ENCODE measurements at regions not wholly inside any gene's neighbourhood (a gene's known extent, or its start where the extent isn't known, plus 50 kb on each side); places are given as distances from the start of the nearest gene placed in this dataset.

GRCh38 chr10:35808344-35808743 lies 166.2 kb upstream of the FZD8 start:
- Histone ChIP-seq H3K27ac (ENCODE audit: low read depth in 2 of 2, low read length in 1 of 2) (no peak overlapping the region), H3K9me3 (ENCODE audit: control insufficient read depth in 2 of 2, insufficient read depth in 1 of 2, low read depth in 1 of 2, low read length in 1 of 2) (peaks cover 0 to 4% of the 10 kb centered on the region in 2 donors), H3K36me3 (ENCODE audit: control insufficient read depth in 2 of 2, insufficient read depth in 2 of 2, low read length in 1 of 2) (no peaks in the 10 kb centered on the region), H3K4me3 (ENCODE audit: low read depth in 1 of 2, low read length in 2 of 2) (no peak overlapping the region), H3K27me3 (ENCODE audit: control insufficient read depth in 1 of 2, insufficient read depth in 2 of 2, low read length in 2 of 2) (no peaks in the 10 kb centered on the region), H3K4me1 (ENCODE audit: control insufficient read depth in 2 of 2, insufficient read depth in 2 of 2, low read length in 1 of 2) (no peaks in the 10 kb centered on the region)
- WGBS, 2 donors, result 95 to 96% methylated on average over 1 of the region's 1 CpG

DNA sequence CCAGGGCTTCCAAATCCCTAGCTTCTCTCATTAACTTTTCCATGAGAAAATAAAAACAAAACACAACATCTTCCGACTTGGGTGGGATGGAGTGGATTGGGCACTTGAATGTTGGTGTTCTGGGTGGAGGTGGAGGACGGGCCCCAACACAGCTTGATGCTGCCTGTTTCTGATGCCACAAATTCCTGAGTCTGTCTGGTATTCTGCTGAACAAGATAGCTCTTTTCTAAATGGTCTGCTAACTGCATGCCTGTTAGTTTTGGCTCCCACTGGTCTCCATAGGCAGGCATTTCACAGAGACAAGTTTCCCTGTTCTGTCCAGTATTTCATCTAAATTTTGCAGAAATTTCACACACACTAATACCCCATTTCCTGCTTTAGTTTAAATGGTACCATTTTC lies 160.9 kb upstream of the FZD8 start:
- Histone ChIP-seq H3K27me3 (ENCODE audit: control insufficient read depth in 1 of 2, insufficient read depth in 2 of 2, low read length in 2 of 2) (no peaks in the 10 kb centered on the region), H3K9me3 (ENCODE audit: control insufficient read depth in 2 of 2, insufficient read depth in 1 of 2, low read depth in 1 of 2, low read length in 1 of 2) (peaks cover 0 to under 1% of the 10 kb centered on the region in 2 donors), H3K4me1 (ENCODE audit: control insufficient read depth in 2 of 2, insufficient read depth in 2 of 2, low read length in 1 of 2) (no peaks in the 10 kb centered on the region), H3K36me3 (ENCODE audit: control insufficient read depth in 2 of 2, insufficient read depth in 2 of 2, low read length in 1 of 2) (no peaks in the 10 kb centered on the region), H3K27ac (ENCODE audit: low read depth in 2 of 2, low read length in 1 of 2) (no peak overlapping the region), H3K4me3 (ENCODE audit: low read depth in 1 of 2, low read length in 2 of 2) (no peak overlapping the region)
- 78 to 92% methylated on average over 2 of the region's 2 CpGs for WGBS, 2 donors

DNA sequence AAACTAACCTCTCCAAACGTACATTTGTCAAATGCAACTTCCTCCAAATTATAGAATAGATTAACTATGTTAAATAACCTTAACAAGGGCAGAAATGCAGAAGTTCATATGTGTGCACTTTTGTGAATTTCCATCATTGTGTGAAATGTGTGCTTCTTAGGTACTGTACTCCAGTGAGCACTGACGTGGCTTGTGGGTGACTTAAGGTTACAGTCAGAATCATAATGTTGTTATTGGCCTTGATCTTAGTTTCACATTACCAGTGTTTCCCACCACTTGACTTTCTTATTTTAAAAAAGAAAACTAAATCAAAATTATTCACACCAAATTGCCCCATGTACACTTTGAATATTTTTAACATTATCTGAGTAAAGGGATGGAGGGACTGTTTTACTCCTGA lies 155.1 kb upstream of the FZD8 start:
- H3K9me3 ChIP-seq (ENCODE audit: control insufficient read depth in 2 of 2, insufficient read depth in 1 of 2, low read depth in 1 of 2, low read length in 1 of 2), result peaks cover 0 to 7% of the 10 kb centered on the region in 2 donors
- no peaks in the 10 kb centered on the region for H3K36me3 ChIP-seq (ENCODE audit: control insufficient read depth in 2 of 2, insufficient read depth in 2 of 2, low read length in 1 of 2)
- H3K4me3 ChIP-seq (ENCODE audit: low read depth in 1 of 2, low read length in 2 of 2), result no peak overlapping the region
- no peaks in the 10 kb centered on the region for H3K4me1 ChIP-seq (ENCODE audit: control insufficient read depth in 2 of 2, insufficient read depth in 2 of 2, low read length in 1 of 2)
- WGBS, 2 donors, result 72 to 78% methylated on average over 2 of the region's 2 CpGs
- no peak overlapping the region for H3K27ac ChIP-seq (ENCODE audit: low read depth in 2 of 2, low read length in 1 of 2)
- H3K27me3 ChIP-seq (ENCODE audit: control insufficient read depth in 1 of 2, insufficient read depth in 2 of 2, low read length in 2 of 2), result no peaks in the 10 kb centered on the region

DNA sequence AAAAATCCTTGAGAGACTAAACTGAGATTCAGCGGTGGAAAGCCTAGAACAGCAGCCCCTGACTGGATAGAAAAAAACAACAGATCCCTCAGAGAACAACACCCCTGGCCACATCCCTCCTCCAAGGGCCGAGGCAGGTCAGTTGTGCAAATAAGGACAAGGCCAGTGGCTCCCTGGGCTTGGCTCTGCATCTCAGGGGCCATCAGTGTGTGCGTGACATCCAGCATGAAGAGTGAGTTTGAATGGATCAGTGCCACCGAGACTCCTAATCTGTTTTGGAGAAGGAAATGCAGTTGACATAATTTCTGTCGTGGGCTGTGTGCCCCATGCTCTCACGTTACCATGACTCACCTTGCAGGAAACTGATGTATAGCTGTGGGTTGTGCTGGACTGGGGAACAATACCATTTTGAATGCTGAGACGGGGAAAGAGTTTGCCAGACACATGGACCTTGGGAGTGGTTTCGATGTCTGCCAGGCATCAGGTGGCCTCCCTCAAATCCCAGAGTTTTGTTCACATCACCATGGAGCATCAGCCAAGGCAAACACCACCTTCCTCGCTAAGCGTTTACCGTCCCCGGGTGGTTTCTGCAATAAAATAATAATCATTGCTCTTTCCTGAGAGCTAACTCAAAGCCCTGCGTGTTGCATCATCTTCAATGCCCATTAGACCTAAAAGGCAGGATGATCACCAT lies 153.2 kb upstream of the FZD8 start:
- no peaks in the 10 kb centered on the region for H3K36me3 ChIP-seq (ENCODE audit: control insufficient read depth in 2 of 2, insufficient read depth in 2 of 2, low read length in 1 of 2)
- no peak overlapping the region for H3K4me3 ChIP-seq (ENCODE audit: low read depth in 1 of 2, low read length in 2 of 2)
- H3K27ac ChIP-seq (ENCODE audit: low read depth in 2 of 2, low read length in 1 of 2), result no peak overlapping the region
- no peaks in the 10 kb centered on the region for H3K4me1 ChIP-seq (ENCODE audit: control insufficient read depth in 2 of 2, insufficient read depth in 2 of 2, low read length in 1 of 2)
- no peaks in the 10 kb centered on the region for H3K27me3 ChIP-seq (ENCODE audit: control insufficient read depth in 1 of 2, insufficient read depth in 2 of 2, low read length in 2 of 2)
- H3K9me3 ChIP-seq (ENCODE audit: control insufficient read depth in 2 of 2, insufficient read depth in 1 of 2, low read depth in 1 of 2, low read length in 1 of 2), result peaks cover 0 to 7% of the 10 kb centered on the region in 2 donors
- 65 to 66% methylated on average over 13 of the region's 13 CpGs for WGBS, 2 donors

DNA sequence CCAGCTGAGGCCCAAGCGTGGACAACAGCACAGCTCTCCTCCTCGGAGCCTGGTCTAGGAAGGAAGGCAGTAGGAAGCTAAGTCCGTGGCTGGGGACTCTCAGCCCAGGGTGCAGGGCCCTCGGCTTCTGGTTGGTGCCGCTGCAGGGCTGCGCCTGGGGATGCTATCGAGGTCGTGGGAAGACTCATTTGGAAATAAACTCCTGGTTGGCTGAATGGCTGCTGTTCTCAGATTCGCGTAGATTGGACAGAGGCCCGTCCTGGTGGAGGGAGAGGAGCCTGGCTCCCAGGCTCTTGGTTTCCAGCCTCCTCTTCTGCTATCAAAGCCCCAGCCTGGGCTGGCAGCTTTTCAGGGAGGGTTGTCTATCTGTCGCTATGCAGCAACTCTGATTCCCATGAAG lies 152.6 kb upstream of the FZD8 start:
- H3K27ac ChIP-seq (ENCODE audit: low read depth in 2 of 2, low read length in 1 of 2), result no peak overlapping the region
- WGBS, 2 donors, result 89 to 90% methylated on average over 12 of the region's 12 CpGs

GRCh38 chr10:35792291-35792690 lies 150.2 kb upstream of the FZD8 start:
- WGBS, 2 donors, result 74 to 83% methylated on average over 7 of the region's 7 CpGs
- no peaks in the 10 kb centered on the region for H3K36me3 ChIP-seq (ENCODE audit: control insufficient read depth in 2 of 2, insufficient read depth in 2 of 2, low read length in 1 of 2)
- H3K9me3 ChIP-seq (ENCODE audit: control insufficient read depth in 2 of 2, insufficient read depth in 1 of 2, low read depth in 1 of 2, low read length in 1 of 2), result peaks cover 0 to 8% of the 10 kb centered on the region in 2 donors
- H3K27me3 ChIP-seq (ENCODE audit: control insufficient read depth in 1 of 2, insufficient read depth in 2 of 2, low read length in 2 of 2), result no peaks in the 10 kb centered on the region
- H3K4me3 ChIP-seq (ENCODE audit: low read depth in 1 of 2, low read length in 2 of 2), result no peak overlapping the region
- H3K4me1 ChIP-seq (ENCODE audit: control insufficient read depth in 2 of 2, insufficient read depth in 2 of 2, low read length in 1 of 2), result no peaks in the 10 kb centered on the region
- H3K27ac ChIP-seq (ENCODE audit: low read depth in 2 of 2, low read length in 1 of 2), result no peak overlapping the region

More for the DNA sequence above, 152.6 kb upstream of the FZD8 start:
- H3K9me3 ChIP-seq (ENCODE audit: control insufficient read depth in 2 of 2, insufficient read depth in 1 of 2, low read depth in 1 of 2, low read length in 1 of 2), result peaks cover 0 to 7% of the 10 kb centered on the region in 2 donors
- no peak overlapping the region for H3K4me3 ChIP-seq (ENCODE audit: low read depth in 1 of 2, low read length in 2 of 2)
- no peaks in the 10 kb centered on the region for H3K27me3 ChIP-seq (ENCODE audit: control insufficient read depth in 1 of 2, insufficient read depth in 2 of 2, low read length in 2 of 2)
- no peaks in the 10 kb centered on the region for H3K36me3 ChIP-seq (ENCODE audit: control insufficient read depth in 2 of 2, insufficient read depth in 2 of 2, low read length in 1 of 2)
- no peaks in the 10 kb centered on the region for H3K4me1 ChIP-seq (ENCODE audit: control insufficient read depth in 2 of 2, insufficient read depth in 2 of 2, low read length in 1 of 2)

DNA sequence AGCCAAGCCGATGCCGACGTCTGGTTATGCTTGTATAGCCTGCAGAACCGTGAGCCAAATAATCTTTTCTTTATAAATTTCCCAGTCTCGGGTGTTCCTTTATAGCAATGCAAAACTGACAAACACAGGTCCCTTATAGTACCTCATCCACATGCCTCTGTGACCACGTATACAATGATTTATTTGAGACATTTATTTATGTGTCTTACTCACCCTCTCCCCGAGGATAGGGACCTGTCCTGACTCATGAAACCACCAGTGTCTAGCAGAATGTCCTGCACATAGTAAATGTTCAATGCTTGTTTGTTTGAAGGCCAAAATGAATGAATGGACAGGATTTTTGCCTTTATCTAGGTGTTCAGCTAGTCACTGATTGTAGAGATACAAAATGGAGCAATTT lies 147.9 kb upstream of the FZD8 start:
- no peak overlapping the region for H3K27ac ChIP-seq (ENCODE audit: low read depth in 2 of 2, low read length in 1 of 2)
- peaks cover 0 to 11% of the 10 kb centered on the region in 2 donors for H3K9me3 ChIP-seq (ENCODE audit: control insufficient read depth in 2 of 2, insufficient read depth in 1 of 2, low read depth in 1 of 2, low read length in 1 of 2)
- no peak overlapping the region for H3K4me3 ChIP-seq (ENCODE audit: low read depth in 1 of 2, low read length in 2 of 2)
- H3K4me1 ChIP-seq (ENCODE audit: control insufficient read depth in 2 of 2, insufficient read depth in 2 of 2, low read length in 1 of 2), result no peaks in the 10 kb centered on the region
- WGBS, 2 donors, result 69 to 72% methylated on average over 7 of the region's 7 CpGs
- H3K36me3 ChIP-seq (ENCODE audit: control insufficient read depth in 2 of 2, insufficient read depth in 2 of 2, low read length in 1 of 2), result no peaks in the 10 kb centered on the region
- H3K27me3 ChIP-seq (ENCODE audit: control insufficient read depth in 1 of 2, insufficient read depth in 2 of 2, low read length in 2 of 2), result no peaks in the 10 kb centered on the region

DNA sequence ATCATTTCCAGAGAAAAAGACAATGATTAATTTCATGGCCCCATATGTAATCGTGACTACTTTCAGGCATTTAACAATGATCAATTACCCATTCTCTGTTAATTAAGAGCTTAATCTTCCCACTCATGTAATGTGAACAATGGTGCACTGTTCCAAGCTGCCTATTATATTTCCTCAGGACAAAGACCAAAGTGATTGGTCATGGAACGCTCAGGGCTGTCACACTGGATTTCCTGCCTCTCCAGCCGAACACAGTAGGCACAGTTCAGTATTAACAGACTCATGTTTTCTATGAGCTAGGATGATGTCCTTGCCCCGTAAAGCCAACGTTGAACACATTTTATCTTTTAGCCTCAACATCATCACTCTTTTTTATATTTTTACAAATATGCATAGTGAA lies 142.7 kb upstream of the FZD8 start:
- Histone ChIP-seq H3K4me3 (ENCODE audit: low read depth in 1 of 2, low read length in 2 of 2) (no peak overlapping the region), H3K27ac (ENCODE audit: low read depth in 2 of 2, low read length in 1 of 2) (no peak overlapping the region), H3K36me3 (ENCODE audit: control insufficient read depth in 2 of 2, insufficient read depth in 2 of 2, low read length in 1 of 2) (no peaks in the 10 kb centered on the region), H3K4me1 (ENCODE audit: control insufficient read depth in 2 of 2, insufficient read depth in 2 of 2, low read length in 1 of 2) (no peaks in the 10 kb centered on the region), H3K9me3 (ENCODE audit: control insufficient read depth in 2 of 2, insufficient read depth in 1 of 2, low read depth in 1 of 2, low read length in 1 of 2) (peaks cover 0 to 7% of the 10 kb centered on the region in 2 donors), H3K27me3 (ENCODE audit: control insufficient read depth in 1 of 2, insufficient read depth in 2 of 2, low read length in 2 of 2) (peaks cover 0 to 2% of the 10 kb centered on the region in 2 donors)
- 61 to 77% methylated on average over 5 of the region's 5 CpGs for WGBS, 2 donors

GRCh38 chr10:35783305-35783838 lies 141.3 kb upstream of the FZD8 start:
- Histone ChIP-seq H3K4me3 (ENCODE audit: low read depth in 1 of 2, low read length in 2 of 2) (no peak overlapping the region), H3K9me3 (ENCODE audit: control insufficient read depth in 2 of 2, insufficient read depth in 1 of 2, low read depth in 1 of 2, low read length in 1 of 2) (peaks cover 0 to 7% of the 10 kb centered on the region in 2 donors), H3K27me3 (ENCODE audit: control insufficient read depth in 1 of 2, insufficient read depth in 2 of 2, low read length in 2 of 2) (peaks cover 0 to 4% of the 10 kb centered on the region in 2 donors), H3K36me3 (ENCODE audit: control insufficient read depth in 2 of 2, insufficient read depth in 2 of 2, low read length in 1 of 2) (no peaks in the 10 kb centered on the region), H3K4me1 (ENCODE audit: control insufficient read depth in 2 of 2, insufficient read depth in 2 of 2, low read length in 1 of 2) (no peaks in the 10 kb centered on the region), H3K27ac (ENCODE audit: low read depth in 2 of 2, low read length in 1 of 2) (no peak overlapping the region)
- WGBS, 2 donors, result 28 to 30% methylated on average over 7 of the region's 7 CpGs

DNA sequence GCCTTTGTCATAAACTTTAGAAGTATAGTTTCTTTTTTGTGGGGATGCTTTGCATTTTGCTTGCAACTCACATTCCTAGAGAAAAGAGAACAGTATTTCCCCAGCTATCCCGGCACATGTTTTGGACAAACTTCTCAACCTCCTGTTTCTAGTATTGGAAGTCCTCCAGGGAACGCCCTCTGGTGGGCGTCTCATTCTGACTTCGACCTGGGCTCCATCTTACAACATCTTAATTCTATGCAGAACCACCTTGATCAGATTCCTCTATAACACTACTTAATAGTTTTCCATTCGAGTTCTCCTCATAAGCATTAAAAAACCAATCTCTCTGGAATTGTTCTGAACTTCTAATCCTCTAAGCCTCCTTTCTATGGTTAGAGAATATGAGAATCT lies 139.5 kb upstream of the FZD8 start:
- H3K9me3 ChIP-seq (ENCODE audit: control insufficient read depth in 2 of 2, insufficient read depth in 1 of 2, low read depth in 1 of 2, low read length in 1 of 2), result peaks cover 0 to 2% of the 10 kb centered on the region in 2 donors
- no peaks in the 10 kb centered on the region for H3K36me3 ChIP-seq (ENCODE audit: control insufficient read depth in 2 of 2, insufficient read depth in 2 of 2, low read length in 1 of 2)
- no peak overlapping the region for H3K4me3 ChIP-seq (ENCODE audit: low read depth in 1 of 2, low read length in 2 of 2)
- H3K27me3 ChIP-seq (ENCODE audit: control insufficient read depth in 1 of 2, insufficient read depth in 2 of 2, low read length in 2 of 2), result peaks cover 0 to 4% of the 10 kb centered on the region in 2 donors
- WGBS, 2 donors, result 55 to 62% methylated on average over 5 of the region's 5 CpGs
- H3K27ac ChIP-seq (ENCODE audit: low read depth in 2 of 2, low read length in 1 of 2), result no peak overlapping the region
- no peaks in the 10 kb centered on the region for H3K4me1 ChIP-seq (ENCODE audit: control insufficient read depth in 2 of 2, insufficient read depth in 2 of 2, low read length in 1 of 2)
